ENCODE measurements at regions not wholly inside any gene's neighbourhood (a gene's known extent, or its start where the extent isn't known, plus 50 kb on each side); places are given as distances from the start of the nearest gene placed in this dataset.
"Not testable (repeated sequence)": the region's sequence is repeated elsewhere in the genome, so short reads cannot be mapped to it uniquely, and the experiment has no call there.

DNA sequence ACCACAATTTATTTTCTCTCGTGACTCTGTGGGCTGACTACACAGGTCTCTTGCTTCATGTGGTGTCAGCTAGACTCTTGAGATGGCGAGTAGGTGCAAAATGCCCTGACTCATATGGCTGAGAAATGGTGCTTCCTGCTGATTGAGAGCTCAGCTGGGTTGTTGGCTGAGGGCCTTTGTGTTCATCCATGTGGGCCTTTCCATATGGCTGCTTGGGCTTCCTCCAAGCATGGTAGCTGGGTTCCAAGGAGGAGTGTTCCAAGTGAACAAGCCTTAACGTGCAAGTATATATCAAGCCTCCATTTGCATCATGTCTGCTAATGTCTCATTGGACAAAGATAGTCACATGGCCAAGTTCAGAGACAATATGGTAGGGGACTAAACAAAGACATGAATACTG is 164.0 kb downstream of the PDCD6IP start:
- TF ChIP-seq, protein P1, sequence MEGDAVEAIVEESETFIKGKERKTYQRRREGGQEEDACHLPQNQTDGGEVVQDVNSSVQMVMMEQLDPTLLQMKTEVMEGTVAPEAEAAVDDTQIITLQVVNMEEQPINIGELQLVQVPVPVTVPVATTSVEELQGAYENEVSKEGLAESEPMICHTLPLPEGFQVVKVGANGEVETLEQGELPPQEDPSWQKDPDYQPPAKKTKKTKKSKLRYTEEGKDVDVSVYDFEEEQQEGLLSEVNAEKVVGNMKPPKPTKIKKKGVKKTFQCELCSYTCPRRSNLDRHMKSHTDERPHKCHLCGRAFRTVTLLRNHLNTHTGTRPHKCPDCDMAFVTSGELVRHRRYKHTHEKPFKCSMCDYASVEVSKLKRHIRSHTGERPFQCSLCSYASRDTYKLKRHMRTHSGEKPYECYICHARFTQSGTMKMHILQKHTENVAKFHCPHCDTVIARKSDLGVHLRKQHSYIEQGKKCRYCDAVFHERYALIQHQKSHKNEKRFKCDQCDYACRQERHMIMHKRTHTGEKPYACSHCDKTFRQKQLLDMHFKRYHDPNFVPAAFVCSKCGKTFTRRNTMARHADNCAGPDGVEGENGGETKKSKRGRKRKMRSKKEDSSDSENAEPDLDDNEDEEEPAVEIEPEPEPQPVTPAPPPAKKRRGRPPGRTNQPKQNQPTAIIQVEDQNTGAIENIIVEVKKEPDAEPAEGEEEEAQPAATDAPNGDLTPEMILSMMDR (IDR thresholded peaks at IDR 0.05) = no peak
- Histone ChIP-seq H3K27me3 (ENCODE audit: insufficient read depth in 3 of 3, low read length in 2 of 3) (no peaks in the 10 kb centered on the region), H3K4me1 (no peaks in the 10 kb centered on the region), H3K27ac (no peak overlapping the region), H3K9me3 (no peaks in the 10 kb centered on the region), H3K36me3 (ENCODE audit: insufficient read depth in 1 of 2, low read depth in 1 of 2) (no peaks in the 10 kb centered on the region), H3K4me3 (no peak overlapping the region)
- ATAC-seq (no peak), DNase-seq (no peak)
- 72 to 76% (median 75%) methylated on average over 3 of the region's 3 CpGs for WGBS, 3 donors
- intact Hi-C loops (cut with DNase I) = no loop called here

DNA sequence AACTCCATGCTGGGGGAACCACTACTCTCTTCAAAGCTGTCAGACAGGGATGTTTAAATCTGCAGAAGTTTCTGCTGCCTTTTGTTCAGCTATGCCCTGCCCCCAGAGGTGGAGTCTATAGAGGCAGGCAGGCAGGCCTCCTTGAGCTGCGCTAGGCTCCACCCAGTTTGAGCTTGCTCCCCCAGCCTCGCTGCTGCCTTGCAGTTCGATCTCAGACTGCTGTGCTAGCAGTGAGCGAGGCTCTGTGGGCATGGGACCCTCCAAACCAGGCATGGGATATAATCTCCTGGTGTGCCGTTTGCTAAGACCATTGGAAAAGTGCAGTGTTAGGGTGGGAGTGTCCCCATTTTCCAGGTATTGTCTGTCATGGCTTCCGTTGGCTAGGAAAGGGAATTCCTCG is 171.8 kb downstream of the PDCD6IP start:
- H3K9me3 ChIP-seq; H3K27me3 ChIP-seq (ENCODE audit: insufficient read depth in 3 of 3, low read length in 2 of 3); H3K36me3 ChIP-seq (ENCODE audit: insufficient read depth in 1 of 2, low read depth in 1 of 2); intact Hi-C loops (cut with DNase I); H3K4me1 ChIP-seq; ATAC-seq; H3K27ac ChIP-seq; DNase-seq; H3K4me3 ChIP-seq: not testable (repeated sequence)
- 77 to 92% (median 88%) methylated on average over 7 of the region's 7 CpGs for WGBS, 3 donors

DNA sequence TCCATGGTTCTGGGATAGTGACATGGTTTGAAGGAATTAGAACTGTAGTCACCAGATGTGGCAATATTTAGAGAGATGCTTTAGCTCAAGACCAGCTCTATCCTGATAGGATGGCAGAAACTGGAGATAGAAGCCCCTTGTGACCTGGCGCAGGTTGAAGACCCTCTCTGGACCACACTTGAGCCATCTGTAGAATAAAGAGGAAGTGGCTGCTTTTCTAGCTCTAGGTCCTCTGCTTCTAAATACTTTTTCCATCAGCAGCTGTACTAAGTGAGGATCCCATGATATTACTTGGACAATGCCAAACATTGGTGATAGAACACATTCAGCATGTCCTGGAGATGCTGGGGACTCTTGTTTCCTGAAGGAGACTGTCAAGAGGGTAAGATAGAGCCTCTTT is 172.6 kb downstream of the PDCD6IP start:
- H3K4me1 ChIP-seq = no peaks in the 10 kb centered on the region
- ATAC-seq (no peak), DNase-seq (no peak)
- H3K36me3 ChIP-seq (ENCODE audit: insufficient read depth in 1 of 2, low read depth in 1 of 2) = no peaks in the 10 kb centered on the region
- H3K27me3 ChIP-seq (ENCODE audit: insufficient read depth in 3 of 3, low read length in 2 of 3) = no peaks in the 10 kb centered on the region
- H3K27ac ChIP-seq = no peak overlapping the region
- TF ChIP-seq, protein P1 (IDR thresholded peaks at IDR 0.05) = no peak
- 94 to 100% (median 95%) methylated on average over 1 of the region's 1 CpG for WGBS, 3 donors
- no peak overlapping the region for H3K4me3 ChIP-seq
- intact Hi-C loops (cut with DNase I) = no loop called here
- no peaks in the 10 kb centered on the region for H3K9me3 ChIP-seq

DNA sequence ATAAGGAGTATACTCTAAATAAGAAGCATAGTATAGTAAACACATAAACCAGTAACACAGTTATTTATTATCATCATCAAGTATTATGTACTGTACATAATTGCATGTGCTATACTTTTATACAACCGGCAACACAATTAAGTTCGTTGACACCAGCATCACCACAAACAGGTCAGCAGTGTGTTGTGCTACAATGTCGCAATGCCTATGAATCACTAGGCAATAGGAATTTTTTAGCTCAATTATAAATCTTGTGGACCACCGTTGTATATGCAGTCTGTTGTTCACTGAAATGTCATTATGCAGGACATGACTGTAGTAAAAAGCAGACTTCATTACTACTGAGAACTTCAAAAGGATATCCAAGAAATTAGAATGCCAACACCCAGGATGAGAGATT is 177.0 kb downstream of the PDCD6IP start:
- Histone ChIP-seq H3K4me1 (no peaks in the 10 kb centered on the region), H3K9me3 (no peaks in the 10 kb centered on the region), H3K27ac (no peak overlapping the region), H3K36me3 (ENCODE audit: insufficient read depth in 1 of 2, low read depth in 1 of 2) (no peaks in the 10 kb centered on the region), H3K27me3 (ENCODE audit: insufficient read depth in 3 of 3, low read length in 2 of 3) (no peaks in the 10 kb centered on the region), H3K4me3 (no peak overlapping the region)
- 90 to 93% (median 92%) methylated on average over 4 of the region's 4 CpGs for WGBS, 3 donors
- intact Hi-C loops (cut with DNase I) = no loop called here
- DNase-seq (no peak), ATAC-seq (no peak)
- TF ChIP-seq, protein P1 (IDR thresholded peaks at IDR 0.05) = no peak

DNA sequence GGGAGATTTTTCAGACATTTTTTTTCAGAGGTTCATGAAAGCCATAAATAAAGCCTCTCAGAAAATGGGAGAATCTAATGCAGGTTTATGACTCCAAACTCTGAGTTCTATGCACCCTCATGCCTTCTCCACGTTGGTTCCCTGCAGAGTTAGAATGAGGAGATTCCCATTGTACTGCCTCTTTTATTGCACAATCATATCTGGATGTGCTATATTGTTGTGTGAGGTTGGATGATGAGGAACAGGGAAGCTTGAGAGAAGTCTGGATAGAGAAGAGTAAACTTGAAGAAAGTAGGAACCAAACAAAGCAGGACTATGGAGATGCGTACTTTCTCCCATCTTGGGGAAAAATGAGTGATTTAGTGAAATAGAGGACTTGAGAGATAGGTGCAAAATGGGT is 178.8 kb downstream of the PDCD6IP start:
- TF ChIP-seq, protein P1 (IDR thresholded peaks at IDR 0.05) = no peak
- intact Hi-C loops (cut with DNase I) = no loop called here
- DNase-seq (no peak), ATAC-seq (no peak)
- H3K36me3 ChIP-seq (ENCODE audit: insufficient read depth in 1 of 2, low read depth in 1 of 2) = no peaks in the 10 kb centered on the region
- no peaks in the 10 kb centered on the region for H3K9me3 ChIP-seq
- H3K27ac ChIP-seq = no peak overlapping the region
- no peaks in the 10 kb centered on the region for H3K27me3 ChIP-seq (ENCODE audit: insufficient read depth in 3 of 3, low read length in 2 of 3)
- WGBS, 3 donors = 58 to 69% (median 63%) methylated on average over 2 of the region's 2 CpGs
- no peaks in the 10 kb centered on the region for H3K4me1 ChIP-seq
- H3K4me3 ChIP-seq = no peak overlapping the region
